ENCODE measurements at regions not wholly inside any gene's neighbourhood (a gene's known extent, or its start where the extent isn't known, plus 50 kb on each side); places are given as distances from the start of the nearest gene placed in this dataset.

DNA sequence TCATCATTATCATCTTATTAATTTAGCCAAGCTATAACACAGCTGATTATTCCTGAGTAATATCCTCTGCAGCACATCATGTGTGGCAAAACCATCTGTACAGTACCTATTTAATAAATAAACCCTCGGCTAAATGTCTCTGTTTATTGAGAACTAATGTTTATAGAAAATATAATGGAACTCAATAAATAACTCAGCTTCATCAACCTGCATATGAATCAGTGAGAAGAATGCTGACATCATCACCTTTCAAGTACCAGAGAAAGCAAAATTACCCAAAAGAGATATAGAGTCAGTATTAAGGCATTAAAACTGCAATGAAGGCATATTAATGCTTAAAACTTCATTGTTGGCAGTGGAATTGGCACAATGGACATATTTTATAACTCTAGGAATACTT lies 558.3 kb downstream of the PLCL1 start:
- DNase-seq (ENCODE audit: low spot score) = no peak
- in situ Hi-C loops (cut with HindIII; ENCODE audit: low sequenced_read_pairs) = no loop called here

DNA sequence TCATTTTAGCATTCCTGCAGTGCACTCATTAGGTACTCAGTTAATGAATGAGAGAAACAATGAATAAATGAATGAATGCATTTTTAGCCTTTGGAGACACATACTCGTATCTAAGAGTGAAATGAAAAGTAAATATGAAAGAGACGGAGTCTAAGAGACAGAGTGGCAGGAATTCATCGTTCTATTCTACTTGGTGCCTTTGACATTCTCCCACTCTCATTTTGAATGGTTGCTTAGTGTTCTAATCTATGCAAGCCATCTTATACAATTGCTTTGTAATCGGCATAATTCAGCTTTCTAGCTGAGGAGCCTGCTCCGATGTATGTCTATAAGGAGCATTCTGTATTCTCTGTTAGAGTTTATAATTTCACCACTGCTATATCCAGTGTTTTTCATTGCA lies 554.9 kb downstream of the PLCL1 start:
- in situ Hi-C loops (cut with HindIII; ENCODE audit: low sequenced_read_pairs) = no loop called here

DNA sequence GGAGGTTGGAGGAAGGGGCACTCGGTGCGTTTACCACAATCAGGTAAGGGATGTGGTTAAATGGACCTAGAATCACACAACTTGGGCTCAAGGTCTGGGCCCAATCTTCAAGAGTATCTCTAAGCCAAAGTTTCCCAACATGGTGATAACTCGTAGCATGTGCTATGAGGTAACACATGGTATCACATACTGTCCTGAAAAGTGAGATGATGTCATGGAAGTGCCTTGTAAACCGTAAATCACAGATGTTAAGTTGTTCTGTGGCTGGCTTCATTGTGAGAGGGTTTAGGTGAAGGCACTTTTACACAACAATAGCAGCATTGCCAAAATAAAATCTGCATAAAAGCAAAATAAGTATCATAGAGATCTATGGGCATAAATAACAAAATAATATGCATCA lies 551.8 kb downstream of the PLCL1 start:
- in situ Hi-C loops (cut with HindIII; ENCODE audit: low sequenced_read_pairs) = no loop called here
- DNase-seq (ENCODE audit: low spot score) = no peak

More for the DNA sequence above, 554.9 kb downstream of the PLCL1 start:
- no peak for DNase-seq (ENCODE audit: low spot score)

DNA sequence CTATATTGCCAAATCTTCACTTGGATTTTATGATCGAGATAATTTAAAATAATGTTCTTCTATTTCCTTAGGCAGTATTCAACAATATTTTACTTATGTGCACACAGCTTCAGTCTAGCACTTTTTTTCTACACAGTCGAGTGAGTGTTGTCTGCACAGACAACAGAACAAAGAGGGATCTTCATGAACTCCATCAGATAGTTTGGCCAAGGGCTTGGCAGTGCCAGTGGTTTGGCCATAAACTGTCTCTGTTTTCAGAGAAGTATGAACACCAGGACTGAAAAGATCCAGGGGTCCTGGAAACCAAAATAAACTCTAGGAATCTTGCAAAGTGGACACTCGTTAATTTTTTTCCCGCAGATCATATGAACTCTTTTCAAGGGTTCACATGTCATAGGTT lies 547.3 kb downstream of the PLCL1 start:
- no peak for DNase-seq (ENCODE audit: low spot score)
- in situ Hi-C loops (cut with HindIII; ENCODE audit: low sequenced_read_pairs) = no loop called here

DNA sequence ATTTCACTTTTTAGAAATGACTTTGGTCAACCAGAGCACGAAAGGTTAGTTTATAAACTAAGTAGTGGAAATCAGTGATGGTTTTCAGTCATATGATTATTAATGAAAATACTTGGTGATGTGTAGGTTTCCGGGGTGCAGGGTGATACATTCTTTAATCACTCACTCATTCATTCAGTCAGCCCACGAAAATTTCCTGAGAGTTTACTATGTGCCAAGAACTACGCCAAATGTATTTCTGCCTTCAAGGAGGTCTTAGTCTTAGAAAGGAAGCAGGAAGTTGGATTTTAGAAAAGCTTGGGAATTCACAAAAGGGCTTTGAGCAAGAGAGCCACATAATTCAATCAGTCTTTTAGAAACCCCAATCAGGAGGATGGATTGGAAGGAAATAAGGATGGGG lies 543.6 kb downstream of the PLCL1 start:
- in situ Hi-C loops (cut with HindIII; ENCODE audit: low sequenced_read_pairs) = no loop called here
- no peak for DNase-seq (ENCODE audit: low spot score)

DNA sequence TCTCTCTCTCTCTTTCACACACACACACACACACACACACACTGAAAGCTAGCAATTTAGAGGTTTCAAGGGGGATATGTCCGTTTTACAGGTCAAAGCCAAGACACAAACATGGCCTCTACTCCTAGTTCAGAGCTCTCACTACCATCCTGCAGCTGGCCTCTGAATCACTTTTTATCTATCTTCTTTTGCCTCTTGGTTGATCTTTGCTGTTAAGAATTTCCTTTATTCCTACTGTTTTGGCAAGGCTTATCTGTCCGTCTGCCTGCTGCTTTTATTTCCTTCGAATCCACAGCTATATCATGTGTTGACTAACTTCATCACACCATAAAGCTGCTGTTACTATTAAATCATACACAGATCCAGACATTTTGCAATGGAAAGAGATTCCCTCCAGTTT lies 543.0 kb downstream of the PLCL1 start:
- in situ Hi-C loops (cut with HindIII; ENCODE audit: low sequenced_read_pairs) = no loop called here
- DNase-seq (ENCODE audit: low spot score) = no peak

DNA sequence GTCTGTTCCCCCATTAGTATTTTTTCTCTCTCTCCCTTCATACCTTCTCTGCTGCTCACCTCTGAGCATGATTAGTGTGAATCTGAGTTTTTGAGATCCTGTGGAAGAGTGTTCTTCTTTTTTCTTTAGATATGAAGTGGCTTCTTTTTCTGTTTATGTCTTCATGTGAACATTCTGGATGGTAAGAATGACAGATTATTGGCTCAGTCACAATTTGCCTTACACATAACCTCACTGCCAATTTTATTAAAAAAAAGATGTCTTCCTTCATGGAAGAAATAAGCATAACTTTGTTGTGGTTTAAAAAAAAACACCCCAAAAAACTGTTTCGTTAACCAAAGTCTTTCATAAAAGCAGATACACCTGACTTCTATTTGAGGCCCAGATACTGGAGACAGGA lies 539.1 kb downstream of the PLCL1 start:
- DNase-seq (ENCODE audit: low spot score) = no peak
- in situ Hi-C loops (cut with HindIII; ENCODE audit: low sequenced_read_pairs) = no loop called here

- DNase-seq (ENCODE audit: low spot score) = no peak
- in situ Hi-C loops (cut with HindIII; ENCODE audit: low sequenced_read_pairs) = no loop called here
Observed at GRCh38 chr2:198340846-198341245, 536.5 kb downstream of the PLCL1 start.

- in situ Hi-C loops (cut with HindIII; ENCODE audit: low sequenced_read_pairs) = no loop called here
- DNase-seq (ENCODE audit: low spot score) = no peak
Observed at GRCh38 chr2:198339116-198339515, 534.7 kb downstream of the PLCL1 start.

DNA sequence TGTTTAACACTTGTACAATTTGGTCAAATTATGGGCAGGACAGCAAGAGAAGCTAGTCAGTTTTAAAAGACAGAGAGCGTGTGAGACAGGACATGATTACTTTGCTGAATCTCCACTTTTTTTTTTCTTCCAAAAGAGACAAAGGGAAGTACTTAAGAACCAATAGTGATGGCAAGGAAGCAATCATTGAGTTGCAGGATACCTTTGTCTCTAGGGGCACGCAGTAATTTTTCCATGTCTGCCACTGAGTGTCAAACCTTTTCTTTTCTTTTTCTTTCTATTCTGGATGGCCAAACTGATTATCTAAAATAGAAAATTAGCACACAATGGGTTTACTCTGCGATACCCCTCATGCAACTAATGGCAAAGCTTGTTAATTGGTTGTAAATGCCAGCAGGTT lies 533.0 kb downstream of the PLCL1 start:
- DNase-seq (ENCODE audit: low spot score) = no peak
- in situ Hi-C loops (cut with HindIII; ENCODE audit: low sequenced_read_pairs) = no loop called here

DNA sequence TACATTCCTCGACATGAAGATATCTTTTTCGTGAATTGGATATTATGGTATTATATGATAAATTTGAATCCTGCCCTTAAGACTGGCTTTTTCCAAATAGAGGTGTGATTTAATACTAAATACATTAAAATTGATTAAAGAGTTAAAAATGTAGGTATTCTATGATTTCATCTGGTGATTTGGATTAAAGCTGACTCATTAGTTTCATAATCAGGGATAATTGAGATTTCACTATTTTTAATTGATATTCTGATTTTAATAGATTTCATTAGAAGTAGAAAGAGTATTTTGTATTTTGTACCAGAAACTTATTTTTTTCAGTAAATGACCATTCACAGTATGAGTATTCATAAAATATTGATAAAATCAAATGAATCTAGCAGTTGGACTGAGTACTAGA lies 524.1 kb downstream of the PLCL1 start:
- no peak for DNase-seq (ENCODE audit: low spot score)
- in situ Hi-C loops (cut with HindIII; ENCODE audit: low sequenced_read_pairs) = no loop called here

GRCh38 chr2:198327526-198327925 lies 523.1 kb downstream of the PLCL1 start:
- in situ Hi-C loops (cut with HindIII; ENCODE audit: low sequenced_read_pairs) = no loop called here
- no peak for DNase-seq (ENCODE audit: low spot score)

- DNase-seq (ENCODE audit: low spot score) = no peak
- in situ Hi-C loops (cut with HindIII; ENCODE audit: low sequenced_read_pairs) = no loop called here
Observed at GRCh38 chr2:198326431-198326830, 522.0 kb downstream of the PLCL1 start.

DNA sequence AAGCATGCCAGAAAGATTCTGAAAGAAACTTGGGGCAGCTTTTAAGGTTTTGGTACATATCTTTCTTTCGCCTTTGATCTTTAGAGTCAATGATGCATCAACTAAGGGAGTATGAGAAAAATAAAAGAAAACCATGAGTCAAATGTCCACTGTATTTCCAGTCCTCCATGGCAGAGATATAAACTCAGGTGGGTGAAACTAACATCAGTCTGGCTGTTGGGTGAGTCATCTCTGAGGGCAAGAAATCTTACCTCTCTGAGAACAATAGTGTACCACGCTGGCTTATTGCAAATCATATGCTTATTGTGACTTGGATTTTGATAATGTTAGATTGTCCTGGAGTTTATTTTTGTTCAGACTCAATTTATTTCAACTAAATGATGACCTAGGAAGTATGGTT lies 521.0 kb downstream of the PLCL1 start:
- DNase-seq (ENCODE audit: low spot score) = no peak
- in situ Hi-C loops (cut with HindIII; ENCODE audit: low sequenced_read_pairs) = no loop called here

DNA sequence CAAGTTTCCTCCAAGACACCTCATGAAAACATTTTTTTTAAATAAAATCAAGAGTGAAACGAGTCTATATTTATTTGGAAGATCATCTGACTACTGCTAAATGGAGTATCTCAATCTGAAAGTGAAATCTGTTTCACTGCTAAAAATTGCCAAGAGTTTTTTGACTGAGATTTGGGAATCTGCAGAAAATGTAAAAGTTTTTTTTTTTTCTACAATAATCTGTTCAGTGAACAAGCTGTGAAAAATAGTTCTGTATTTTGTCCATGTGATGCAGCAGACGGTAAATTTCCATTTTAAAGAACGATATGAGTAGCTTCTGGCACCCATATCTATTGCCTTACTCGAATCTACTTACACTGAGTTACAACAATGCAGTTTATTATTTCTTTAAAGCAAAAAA lies 519.7 kb downstream of the PLCL1 start:
- DNase-seq (ENCODE audit: low spot score) = no peak
- in situ Hi-C loops (cut with HindIII; ENCODE audit: low sequenced_read_pairs) = loop anchor here (25.0 kb wide), 1 partner anchor 1163 kb away; no protein-coding TSS in a partner anchor

DNA sequence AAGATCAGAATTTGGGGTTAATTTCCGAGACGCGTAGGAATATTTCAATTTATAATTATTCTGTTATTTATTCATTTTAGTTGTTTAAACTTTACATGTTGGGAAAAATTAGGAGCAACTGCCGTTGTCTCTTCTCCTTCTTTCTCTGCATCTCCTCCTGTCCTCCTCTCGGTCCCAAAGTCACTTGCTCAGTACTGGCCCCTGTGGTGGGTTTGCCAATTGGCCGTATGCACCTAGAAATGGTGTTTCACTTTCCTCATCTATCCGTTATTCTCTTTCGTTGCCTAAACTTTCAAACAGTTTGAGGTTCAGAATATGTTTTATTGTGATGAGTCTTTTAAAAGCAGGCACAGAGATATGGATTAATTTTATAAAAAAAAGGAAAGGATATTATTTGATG lies 517.9 kb downstream of the PLCL1 start:
- in situ Hi-C loops (cut with HindIII; ENCODE audit: low sequenced_read_pairs) = loop anchor here (25.0 kb wide), 1 partner anchor 1165 kb away; no protein-coding TSS in a partner anchor
- DNase-seq (ENCODE audit: low spot score) = no peak

- in situ Hi-C loops (cut with HindIII; ENCODE audit: low sequenced_read_pairs) = loop anchor here (25.0 kb wide), 1 partner anchor 1166 kb away; no protein-coding TSS in a partner anchor
- no peak for DNase-seq (ENCODE audit: low spot score)
Observed at GRCh38 chr2:198321522-198322088, 517.2 kb downstream of the PLCL1 start.

- in situ Hi-C loops (cut with HindIII; ENCODE audit: low sequenced_read_pairs) = loop anchor here (25.0 kb wide), 1 partner anchor 1170 kb away; no protein-coding TSS in a partner anchor
Observed at GRCh38 chr2:198316852-198317396, 512.5 kb downstream of the PLCL1 start.

DNA sequence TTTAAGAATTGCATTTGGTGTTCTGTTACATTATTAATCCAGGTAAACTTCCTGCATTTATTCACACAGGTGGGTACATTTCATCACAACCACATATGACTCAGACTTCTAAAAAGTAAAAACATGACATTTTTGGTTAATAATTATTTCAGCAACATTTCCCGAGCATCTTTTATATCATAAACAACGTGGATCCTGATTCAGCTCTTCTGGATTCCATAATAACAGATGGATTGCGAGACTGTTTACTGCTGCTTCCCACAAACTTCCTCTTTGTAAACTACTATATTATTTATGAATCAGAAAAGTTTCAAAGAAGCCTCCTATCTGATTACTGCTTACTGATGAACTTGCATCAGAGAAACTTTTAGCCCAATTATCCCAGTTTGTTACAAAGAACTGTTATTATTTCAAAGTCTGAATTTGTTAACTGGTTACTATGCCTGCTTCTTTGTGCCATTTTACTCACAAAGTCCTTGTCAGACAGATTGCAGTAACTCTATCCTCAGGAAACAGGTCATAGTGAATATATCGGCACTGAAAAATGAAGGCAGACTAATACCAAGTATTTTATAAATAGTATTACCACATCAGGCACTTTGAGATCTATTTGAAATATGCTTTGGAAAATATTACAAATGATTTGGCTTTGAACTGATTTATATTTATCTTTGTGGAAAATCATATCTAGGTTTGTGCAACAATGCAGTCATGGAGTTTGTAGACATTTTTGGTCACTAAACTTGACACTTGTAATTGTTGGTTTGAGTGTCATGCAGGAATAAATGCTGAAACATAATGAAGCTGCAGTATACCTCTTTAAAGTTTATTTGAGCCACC lies 511.6 kb downstream of the PLCL1 start:
- in situ Hi-C loops (cut with HindIII; ENCODE audit: low sequenced_read_pairs) = loop anchor here (25.0 kb wide), 1 partner anchor 1171 kb away; no protein-coding TSS in a partner anchor
- no peak for DNase-seq (ENCODE audit: low spot score)

More at GRCh38 chr2:198316852-198317396, 512.5 kb downstream of the PLCL1 start:
- no peak for DNase-seq (ENCODE audit: low spot score)

DNA sequence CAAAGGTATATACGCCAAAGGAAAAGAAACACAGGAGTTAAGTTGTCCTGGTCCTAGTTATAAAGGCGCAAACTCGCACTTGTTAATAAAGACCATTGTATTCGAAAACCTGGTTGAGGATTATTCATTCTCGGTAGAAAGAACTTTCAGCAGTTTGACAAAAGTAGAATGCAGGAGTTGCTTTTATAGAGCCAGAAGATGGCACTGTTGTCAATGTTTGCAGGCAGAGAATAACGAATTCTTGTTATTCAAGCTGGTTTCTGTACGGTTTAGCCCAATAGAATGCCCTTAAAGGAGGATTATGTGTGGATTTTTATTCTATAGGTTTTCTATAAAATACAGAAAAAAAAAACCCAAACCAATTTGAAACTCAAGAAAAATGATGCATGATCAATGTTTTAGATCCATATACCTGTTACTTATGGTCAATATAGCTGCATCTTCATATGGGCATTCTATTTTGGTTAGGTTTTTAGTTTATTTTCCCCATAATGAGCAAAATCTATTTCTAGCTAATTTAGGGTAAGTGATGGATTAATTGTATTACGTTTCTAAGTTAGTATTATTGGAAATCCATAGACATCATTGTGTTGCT lies 510.3 kb downstream of the PLCL1 start:
- in situ Hi-C loops (cut with HindIII; ENCODE audit: low sequenced_read_pairs) = loop anchor here (25.0 kb wide), 1 partner anchor 1173 kb away; no protein-coding TSS in a partner anchor

More for the DNA sequence above, 510.3 kb downstream of the PLCL1 start:
- DNase-seq (ENCODE audit: low spot score) = peak; percentile 60
